SK-N-SH (cell line): ENCODE measurements at regions not wholly inside any gene's neighbourhood (a gene's known extent, or its start where the extent isn't known, plus 50 kb on each side); places are given as distances from the start of the nearest gene placed in this dataset.

ENCODE experiments used
- CTCF ChIA-PET: fragments of 300-600, 350-600 bp; formaldehyde crosslinking; extraction: SDS; loops from one replicate; lab custom pipeline; 2021; lab: Yijun Ruan, JAX
- POLR2A ChIA-PET: fragments of 350-600 bp; sonication (Branson Sonifier 250); formaldehyde crosslinking; extraction: SDS; loops from one replicate; lab custom pipeline; 2020; ENCODE audit warnings: antibody characterized with exemption, inconsistent platforms; lab: Yijun Ruan, JAX
- DNase-seq: peaks from one replicate; pipeline ENCODE4 v3.0.0; 2012
- H2AFZ ChIP-seq: fragments of 200-600 bp; sonication (generic); 2 replicates; pipeline ENCODE4 v1.8.1; 2016; ENCODE audit warnings: antibody characterized with exemption, mild to moderate bottlenecking, low read depth
- H3F3A ChIP-seq: fragments of 200-600 bp; sonication (generic); replicated peaks from 2 replicates; pipeline ENCODE3; 2016; ENCODE audit warnings: antibody characterized with exemption, mild to moderate bottlenecking; ENCODE audit not compliant: insufficient read depth
- H3K27ac ChIP-seq, 2 experiments: fragments of 200-500 bp in 1 of 2; fragments of 200-600 bp in 1 of 2; sonication (Bioruptor generic) in 1 of 2; sonication (generic), shearing (Covaris generic) in 1 of 2; 2 replicates each; pipeline versions ENCODE4 v1.5.1 to v1.6.1; 2014 to 2016; ENCODE audit warnings: low read depth in 2 of 2, inconsistent platforms in 1 of 2, low read length in 1 of 2, mild to moderate bottlenecking in 1 of 2, mixed read lengths in 1 of 2
- H3K27me3 ChIP-seq: fragments of 200-600 bp; sonication (generic), shearing (Covaris generic); 2 replicates; pipeline ENCODE4 v1.6.1; 2016; ENCODE audit warnings: mixed run types; ENCODE audit not compliant: insufficient read depth
- H3K36me3 ChIP-seq, 2 experiments: fragments of 200-500 bp in 1 of 2; fragments of 200-600 bp in 1 of 2; sonication (Bioruptor generic) in 1 of 2; sonication (generic) in 1 of 2; replicated peaks in 1 of 2; 2 replicates each; pipeline versions ENCODE3 to v1.5.1; 2014 to 2016; ENCODE audit warnings: low read length in 1 of 2, mild to moderate bottlenecking in 1 of 2; ENCODE audit not compliant: insufficient read depth in 2 of 2, control insufficient read depth in 1 of 2
- H3K4me1 ChIP-seq, 2 experiments: fragments of 200-500 bp in 1 of 2; fragments of 200-600 bp in 1 of 2; sonication (Bioruptor generic) in 1 of 2; sonication (generic), shearing (Covaris generic) in 1 of 2; 2 replicates each; pipeline versions ENCODE4 v1.5.1 to v1.6.1; 2014 to 2016; ENCODE audit warnings: low read depth in 1 of 2, low read length in 1 of 2, mixed run types in 1 of 2; ENCODE audit not compliant: insufficient read depth in 2 of 2, control insufficient read depth in 1 of 2
- H3K4me2 ChIP-seq: fragments of 200-600 bp; sonication (generic), shearing (Covaris generic); 2 replicates; pipeline ENCODE4 v1.6.1; 2017; ENCODE audit warnings: mixed run types
- H3K4me3 ChIP-seq, 2 experiments: fragments of 200-500 bp in 1 of 2; fragments of 200-600 bp in 1 of 2; sonication (Bioruptor generic) in 1 of 2; sonication (generic), shearing (Covaris generic) in 1 of 2; 2 replicates each; pipeline versions ENCODE4 v1.5.1 to v1.8.1; 2014 to 2016; ENCODE audit warnings: low read depth in 2 of 2, inconsistent platforms in 1 of 2, low read length in 1 of 2, mild to moderate bottlenecking in 1 of 2, mixed read lengths in 1 of 2, moderate library complexity in 1 of 2
- H3K79me2 ChIP-seq: fragments of 200-600 bp; sonication (generic); 2 replicates; pipeline ENCODE4 v1.8.1; 2017; ENCODE audit warnings: mild to moderate bottlenecking; ENCODE audit not compliant: insufficient read depth
- H3K9ac ChIP-seq: fragments of 200-600 bp; sonication (generic); 2 replicates; pipeline ENCODE4 v1.6.1; 2017; ENCODE audit warnings: mixed run types
- H3K9me2 ChIP-seq: fragments of 200-600 bp; sonication (generic); 2 replicates; pipeline ENCODE4 v1.6.1; 2017; ENCODE audit warnings: mixed run types
- H3K9me3 ChIP-seq: fragments of 200-600 bp; sonication (generic); 2 replicates; pipeline ENCODE4 v1.6.1; 2017; ENCODE audit warnings: mixed run types, mild to moderate bottlenecking, moderate library complexity
- H4K20me1 ChIP-seq: fragments of 200-600 bp; sonication (generic); 2 replicates; pipeline ENCODE4 v1.6.1; 2017; ENCODE audit warnings: mild to moderate bottlenecking, mixed run types; ENCODE audit not compliant: insufficient read depth
- CHD2 ChIP-seq: fragments of 150-350 bp; IDR thresholded peaks from 2 replicates; pipeline ENCODE4 v1.6.1; 2018; ENCODE audit warnings: low read length; ENCODE audit not compliant: partially characterized antibody
- ELF1 ChIP-seq: IDR thresholded peaks from 2 replicates; pipeline ENCODE4 v1.4.0; 2012
- FOXM1 ChIP-seq: IDR thresholded peaks from 2 replicates; pipeline ENCODE4 v1.4.0; 2012; ENCODE audit warnings: low read depth, mild to moderate bottlenecking
- GABPA ChIP-seq: IDR thresholded peaks from 2 replicates; pipeline ENCODE4 v1.4.0; 2012; ENCODE audit warnings: low read depth, mild to moderate bottlenecking
- JUND ChIP-seq: IDR thresholded peaks from 2 replicates; pipeline ENCODE4 v1.4.0; 2012
- MEF2A ChIP-seq: IDR thresholded peaks from 2 replicates; pipeline ENCODE4 v1.4.0; 2012; ENCODE audit warnings: low read depth, borderline replicate concordance
- POLR2AphosphoS5 ChIP-seq: IDR thresholded peaks from 2 replicates; pipeline ENCODE4 v1.6.1; 2012; ENCODE audit warnings: low read depth, low read length
- RAD21 ChIP-seq: IDR thresholded peaks from 2 replicates; pipeline ENCODE4 v1.6.1; 2012; ENCODE audit warnings: mild to moderate bottlenecking, low read length
- REST ChIP-seq: IDR thresholded peaks from 2 replicates; pipeline ENCODE4 v1.6.1; 2012; ENCODE audit warnings: mild to moderate bottlenecking, low read depth, low read length, moderate library complexity
- RXRA ChIP-seq: IDR thresholded peaks from 2 replicates; pipeline ENCODE4 v1.4.0; 2012; ENCODE audit warnings: low read depth, mild to moderate bottlenecking, borderline replicate concordance
- TCF12 ChIP-seq: IDR thresholded peaks from 2 replicates; pipeline ENCODE4 v1.4.0; 2012
- TEAD4 ChIP-seq: IDR thresholded peaks from 2 replicates; pipeline ENCODE4 v1.4.0; 2012; ENCODE audit warnings: mild to moderate bottlenecking, borderline replicate concordance; ENCODE audit not compliant: insufficient read depth
- USF1 ChIP-seq: IDR thresholded peaks from 2 replicates; pipeline ENCODE4 v1.4.0; 2012; ENCODE audit warnings: low read depth, borderline replicate concordance
- USF2 ChIP-seq: fragments of 150-350 bp; IDR thresholded peaks from 2 replicates; pipeline ENCODE4 v1.6.1; 2017; ENCODE audit warnings: antibody characterized with exemption, low read length, low read depth, borderline replicate concordance
- YY1 ChIP-seq: IDR thresholded peaks from 2 replicates; pipeline ENCODE4 v1.4.0; 2012; ENCODE audit warnings: low read depth, mild to moderate bottlenecking
- ZBTB33 ChIP-seq: IDR thresholded peaks from 2 replicates; pipeline ENCODE4 v1.4.0; 2012; ENCODE audit warnings: low read depth, borderline replicate concordance
- WGBS: methylation state at CpG from one replicate; pipeline ENCODE4 v1.1.6; 2017; ENCODE audit warnings: low lambda C conversion rate; 5-methylcytosine and 5-hydroxymethylcytosine counted together

- Histone ChIP-seq H3K27me3 (no peaks in the 10 kb centered on the region), H3K79me2 (no peaks in the 10 kb centered on the region), H3K9me2 (no peaks in the 10 kb centered on the region), H3K9me3 (no peaks in the 10 kb centered on the region), H3K4me1 (peaks cover 0 to 3% of the 10 kb centered on the region in 2 experiments; a peak in 3 of 4 replicates), H3K4me3 (no peak overlapping the region), H3F3A (no peaks in the 10 kb centered on the region), H3K36me3 (no peaks in the 10 kb centered on the region), H3K27ac (no peak overlapping the region), H3K4me2 (no peak overlapping the region), H4K20me1 (no peaks in the 10 kb centered on the region), H3K9ac (no peak overlapping the region), H2AFZ (no peak overlapping the region)
- TF ChIP-seq REST: no peak
- TF ChIP-seq FOXM1: no peak
- TF ChIP-seq CHD2: no peak
- no peak for TF ChIP-seq POLR2AphosphoS5
- no peak for TF ChIP-seq TCF12
- TF ChIP-seq USF1: no peak
- TF ChIP-seq ZBTB33: no peak
- TF ChIP-seq RXRA: no peak
- TF ChIP-seq USF2: no peak
- no peak for TF ChIP-seq GABPA
- no peak for TF ChIP-seq ELF1
- no peak for TF ChIP-seq RAD21
- TF ChIP-seq MEF2A: no peak
- no peak for TF ChIP-seq YY1
- no peak for TF ChIP-seq TEAD4
- TF ChIP-seq JUND: no peak
- DNase-seq: no peak
- 30% methylated on average over 3 of the region's 3 CpGs for WGBS
- ChIA-PET POLR2A (no interaction called here), CTCF (no interaction called here)
Measured at GRCh38 chr4:186825069-186825468, 101.4 kb upstream of the FAT1 start.
